GM18907 (cell line): ENCODE measurements at regions not wholly inside any gene's neighbourhood (a gene's known extent, or its start where the extent isn't known, plus 50 kb on each side); places are given as distances from the start of the nearest gene placed in this dataset.

ENCODE experiments used
- ATAC-seq: cut with Tn5 transposase; IDR thresholded peaks from one replicate; pipeline ENCODE4 v1.9.1; 2021; ENCODE audit warnings: mild to moderate bottlenecking, moderate library complexity; ENCODE audit not compliant: unreplicated experiment

DNA sequence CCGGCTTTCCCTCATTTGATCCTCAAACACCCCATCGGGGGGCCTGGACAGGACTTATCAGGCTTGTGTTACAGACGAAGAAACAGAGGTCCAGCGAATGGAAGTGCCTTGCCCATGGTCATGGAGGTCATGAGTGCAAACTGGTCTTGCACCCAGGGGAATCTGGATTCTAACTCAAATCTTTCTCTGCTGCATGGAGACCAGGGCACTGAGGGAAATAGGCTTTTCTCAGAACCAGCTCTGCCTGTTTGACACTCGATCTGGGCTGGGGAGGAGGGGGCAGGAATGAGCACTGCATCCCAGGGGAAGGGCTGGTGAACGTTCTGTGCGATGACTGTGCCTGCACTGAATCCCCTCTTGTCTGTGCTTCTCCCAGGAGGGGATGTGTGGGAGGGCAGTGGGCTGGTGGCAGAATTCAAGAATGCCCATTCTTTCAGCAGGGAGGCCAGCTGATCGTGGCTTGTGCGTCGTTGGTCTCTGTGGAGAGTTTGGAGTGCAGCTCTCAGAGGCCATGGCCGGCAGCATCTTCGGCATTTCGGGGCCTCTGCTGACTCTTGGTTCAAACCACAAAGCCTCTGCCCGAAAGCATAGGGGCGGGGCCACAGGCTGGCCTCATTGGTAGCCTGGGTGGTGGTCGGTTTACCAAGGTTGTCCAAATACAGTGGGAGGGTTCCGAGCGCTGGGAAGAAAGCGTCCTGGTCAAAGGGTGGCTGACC is 171.6 kb downstream of the DDX1 start:
- no peak for ATAC-seq

DNA sequence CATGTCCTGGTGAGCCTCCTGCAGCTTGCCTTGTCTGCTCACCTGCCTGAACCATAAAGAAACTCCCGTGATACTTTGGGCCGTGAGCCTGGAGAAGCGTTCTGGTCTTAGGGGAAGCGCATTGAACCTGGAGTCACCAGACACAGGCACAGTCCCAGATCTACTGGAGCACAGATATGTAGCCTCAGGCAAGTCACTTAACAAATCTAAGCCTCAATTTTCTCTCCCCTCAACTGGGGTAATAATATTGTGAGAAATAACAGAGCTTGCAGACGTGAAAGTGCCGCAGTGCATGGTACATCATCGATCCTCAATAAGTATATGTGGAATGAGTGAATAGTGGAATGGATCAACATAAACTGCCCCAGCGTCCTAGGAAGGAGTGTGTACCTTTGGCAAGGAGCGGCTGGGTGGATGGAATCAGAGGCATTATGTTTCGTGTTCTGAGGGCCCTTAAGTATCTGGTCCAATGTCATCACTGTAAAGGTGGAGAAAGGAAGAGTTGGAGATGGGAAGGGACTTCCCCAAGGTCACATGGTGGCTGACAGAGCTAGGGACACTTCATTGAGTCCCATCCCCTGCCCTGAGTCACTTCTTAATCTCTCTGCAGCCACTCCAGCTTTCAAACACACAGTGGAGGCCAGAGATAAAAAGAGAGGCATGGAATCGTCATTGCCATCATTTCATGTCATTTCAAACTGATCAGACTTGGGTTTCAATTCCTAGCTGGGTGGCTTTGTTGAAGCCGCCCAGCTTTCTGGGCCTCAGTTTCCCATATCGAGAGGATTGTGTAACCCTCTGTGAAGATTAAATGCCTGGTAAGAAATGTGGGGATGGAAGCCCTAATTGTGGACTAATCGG is 172.4 kb downstream of the DDX1 start:
- ATAC-seq, result no peak

DNA sequence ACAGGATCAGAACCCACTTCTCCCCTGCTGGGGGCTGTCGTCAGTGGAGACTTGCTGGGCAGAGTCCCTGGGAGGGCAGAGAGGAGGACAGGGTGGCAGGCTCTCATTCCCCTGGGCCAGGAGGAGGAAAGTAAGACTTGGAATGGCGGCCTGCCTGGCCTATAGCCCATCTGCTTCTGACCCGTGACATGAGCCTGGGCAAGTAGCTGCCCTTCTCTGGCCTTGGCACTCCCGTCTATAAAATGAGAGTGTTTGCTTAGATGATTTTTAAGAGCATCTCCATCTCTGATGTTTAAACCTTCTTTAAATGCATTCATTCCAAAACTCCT is 173.0 kb downstream of the DDX1 start:
- no peak for ATAC-seq

DNA sequence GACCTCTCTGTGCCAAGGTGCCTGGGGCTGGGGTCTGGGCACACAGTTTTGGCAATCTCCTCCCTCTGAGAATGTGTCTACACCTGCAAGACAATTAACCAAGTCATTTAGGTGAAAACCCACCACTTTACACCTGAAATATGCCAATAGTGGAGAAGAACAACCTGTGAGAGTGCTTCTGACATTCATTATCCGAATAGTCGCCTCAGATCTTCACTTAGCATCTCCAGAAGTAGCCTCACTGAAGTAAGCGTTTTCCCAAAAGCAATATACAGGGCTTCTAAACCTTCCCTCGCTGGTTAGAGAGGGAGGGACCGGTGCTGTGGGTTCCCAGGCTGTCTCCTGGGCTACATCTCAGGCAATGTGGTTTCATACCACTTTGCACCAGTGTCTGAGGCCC is 173.5 kb downstream of the DDX1 start:
- ATAC-seq, result no peak

DNA sequence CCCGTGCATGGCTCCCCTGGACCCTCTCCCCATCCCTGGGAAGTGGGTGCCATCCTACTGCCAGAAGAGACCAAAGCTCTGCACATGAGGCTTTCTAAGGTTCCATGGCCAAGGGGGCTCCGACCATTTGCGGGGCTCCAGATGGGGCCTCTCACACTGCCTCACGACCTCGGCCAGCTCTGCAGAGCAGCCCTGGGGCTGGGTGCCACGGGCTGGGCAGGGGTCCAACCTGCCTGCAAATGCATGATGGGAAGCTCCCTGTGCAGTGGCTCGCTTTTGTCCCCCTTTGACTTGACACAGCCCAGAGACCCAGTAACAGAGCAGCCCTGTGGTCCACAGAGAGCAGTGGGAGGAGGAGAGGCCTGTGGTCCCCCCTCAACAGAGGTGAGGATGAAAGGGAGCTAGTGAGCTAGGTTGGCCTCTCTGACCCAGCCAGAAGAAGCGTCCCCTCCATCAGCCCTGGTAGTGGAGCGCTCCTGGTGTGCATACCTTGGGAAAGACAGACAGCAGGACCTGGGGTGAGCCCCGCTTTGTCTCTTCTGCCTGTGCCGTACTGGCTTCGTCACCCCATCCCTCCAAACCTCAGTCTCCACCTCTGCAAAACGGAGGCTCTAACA is 174.1 kb downstream of the DDX1 start:
- ATAC-seq, result no peak

DNA sequence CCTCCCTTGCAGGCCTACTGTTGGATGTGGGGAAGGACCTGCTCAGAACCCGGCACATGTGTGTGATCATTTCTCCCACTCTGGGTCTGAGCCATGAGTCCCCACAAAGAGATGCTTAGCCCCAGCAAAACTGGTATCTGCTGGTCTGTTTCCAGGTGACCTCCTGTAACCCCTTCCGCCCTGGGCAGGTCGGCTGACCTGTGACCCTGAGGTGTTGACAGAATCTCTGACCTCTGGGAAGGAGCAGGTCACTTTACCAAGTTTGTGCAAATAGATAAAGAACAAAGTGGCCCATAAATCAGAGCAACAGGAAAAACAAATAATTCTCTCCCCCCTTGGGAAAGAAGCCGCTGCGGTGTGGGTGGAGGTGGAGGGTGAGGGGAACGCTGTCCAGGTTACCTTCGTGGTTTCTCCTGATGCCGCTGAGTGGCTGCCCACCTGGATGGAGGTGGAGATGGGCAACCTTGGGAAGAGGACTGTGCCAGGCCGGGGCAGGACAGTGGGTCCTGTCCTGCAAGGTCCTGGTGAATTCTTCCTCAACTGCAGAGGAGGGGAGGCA is 174.0 kb upstream of the MYCN start:
- no peak for ATAC-seq

DNA sequence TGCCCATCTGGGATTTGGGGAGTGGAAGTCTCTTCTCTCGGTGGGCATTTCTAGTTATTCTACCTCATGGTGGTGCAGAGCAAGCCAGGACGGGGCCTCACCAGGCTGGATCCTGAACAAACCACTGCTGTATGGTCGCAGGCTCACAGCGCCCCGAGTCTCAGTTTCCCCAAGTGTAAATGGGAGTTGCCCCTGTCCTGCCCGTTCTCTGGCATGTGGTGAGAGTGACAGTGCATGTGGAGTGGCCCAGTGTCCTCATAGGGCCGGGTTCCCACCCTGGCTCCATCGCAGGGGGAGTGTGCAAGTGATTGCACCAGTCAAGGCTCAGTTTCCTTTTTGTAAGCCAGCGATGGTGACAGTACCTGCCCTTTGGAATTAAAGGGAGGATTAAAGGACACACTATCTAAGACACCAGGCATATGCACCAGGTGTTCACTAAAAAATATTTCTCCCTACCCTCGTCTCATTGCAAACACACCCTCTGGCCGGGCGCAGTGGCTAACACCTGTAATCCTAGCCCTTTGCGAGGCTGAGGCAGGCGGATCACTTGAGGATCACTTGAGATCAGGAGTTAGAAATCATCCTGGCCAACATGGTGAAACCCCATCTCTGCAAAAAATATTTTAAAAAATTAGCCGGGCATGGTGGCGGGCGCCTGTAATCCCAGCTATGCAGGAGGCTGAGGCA is 173.3 kb upstream of the MYCN start:
- ATAC-seq, result no peak

DNA sequence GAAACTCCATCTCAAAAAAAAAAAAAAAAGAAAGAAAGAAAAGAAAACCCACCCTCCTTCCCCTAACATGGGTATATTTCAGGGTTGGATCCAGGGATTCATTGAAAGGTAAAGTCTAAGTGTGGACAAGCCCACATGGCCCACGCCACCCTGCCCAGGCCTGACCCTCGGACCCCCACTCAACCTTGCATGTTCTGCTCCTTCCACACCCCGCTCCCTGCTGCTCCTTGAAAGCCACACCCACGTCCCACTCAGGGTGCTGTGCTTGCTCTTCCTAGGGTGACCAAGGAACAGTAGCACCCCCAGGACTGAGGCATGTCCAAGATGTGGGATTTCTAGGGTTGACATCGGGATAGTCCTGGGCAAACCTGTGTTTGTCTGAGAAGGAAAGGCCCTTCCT is 172.7 kb upstream of the MYCN start:
- ATAC-seq, result no peak

DNA sequence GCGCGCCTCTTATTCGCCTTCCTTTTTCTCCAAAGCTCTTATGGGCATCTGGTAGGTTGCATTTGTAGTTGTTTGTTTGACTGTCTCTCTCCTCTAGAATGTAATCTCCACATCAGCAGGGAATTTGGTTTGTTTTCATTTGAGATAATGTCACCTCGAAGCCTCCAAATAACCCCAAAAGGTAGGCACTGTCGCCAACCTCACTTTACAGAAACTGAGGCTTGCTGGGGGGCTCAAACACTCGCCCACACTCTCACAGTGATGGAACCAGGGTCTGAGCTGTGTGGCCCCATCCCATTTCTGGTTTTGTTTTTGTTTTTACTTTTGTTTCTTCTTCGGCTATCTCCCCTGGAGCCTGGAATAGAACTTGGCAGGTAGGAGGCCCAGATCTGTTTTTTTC is 172.2 kb upstream of the MYCN start:
- no peak for ATAC-seq

DNA sequence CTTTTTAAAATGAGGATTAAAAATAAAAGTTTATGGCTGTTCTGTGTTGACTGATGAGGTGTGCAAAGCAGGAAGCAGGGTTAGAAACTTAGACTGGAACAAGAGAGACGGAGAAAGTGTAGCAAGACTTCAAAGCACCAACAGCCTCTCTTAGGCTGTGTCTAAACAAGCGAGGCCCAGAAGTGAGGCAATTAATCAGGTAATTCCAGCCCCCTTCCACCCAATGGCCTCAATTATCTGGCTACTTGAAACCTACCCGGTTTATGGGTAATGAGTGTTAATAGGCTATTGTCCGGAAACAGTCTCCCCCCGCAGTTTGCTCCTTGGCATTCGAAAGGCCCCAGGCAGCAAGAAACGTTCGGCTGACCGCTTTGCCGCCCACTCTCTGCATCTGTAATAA is 171.7 kb upstream of the MYCN start:
- ATAC-seq, result no peak

DNA sequence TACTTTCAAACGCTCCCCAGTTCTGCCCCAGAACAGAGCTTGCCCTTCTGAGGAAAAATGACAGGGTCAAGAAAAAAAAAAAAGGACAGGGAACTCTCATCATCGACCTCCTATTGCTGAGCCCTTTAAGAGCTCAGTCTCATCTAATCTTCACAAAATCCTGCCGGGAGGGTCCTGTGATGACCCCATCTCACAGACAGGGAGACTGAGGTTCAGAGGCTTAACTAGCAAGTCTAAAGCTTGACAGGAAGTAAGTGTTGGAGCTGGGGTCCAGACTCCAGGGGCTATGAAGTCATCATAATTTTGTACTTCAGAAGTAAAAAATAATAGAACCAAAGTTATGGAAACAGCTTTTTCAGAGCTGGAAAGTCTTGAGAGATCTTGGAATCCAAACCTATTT is 171.1 kb upstream of the MYCN start:
- no peak for ATAC-seq

DNA sequence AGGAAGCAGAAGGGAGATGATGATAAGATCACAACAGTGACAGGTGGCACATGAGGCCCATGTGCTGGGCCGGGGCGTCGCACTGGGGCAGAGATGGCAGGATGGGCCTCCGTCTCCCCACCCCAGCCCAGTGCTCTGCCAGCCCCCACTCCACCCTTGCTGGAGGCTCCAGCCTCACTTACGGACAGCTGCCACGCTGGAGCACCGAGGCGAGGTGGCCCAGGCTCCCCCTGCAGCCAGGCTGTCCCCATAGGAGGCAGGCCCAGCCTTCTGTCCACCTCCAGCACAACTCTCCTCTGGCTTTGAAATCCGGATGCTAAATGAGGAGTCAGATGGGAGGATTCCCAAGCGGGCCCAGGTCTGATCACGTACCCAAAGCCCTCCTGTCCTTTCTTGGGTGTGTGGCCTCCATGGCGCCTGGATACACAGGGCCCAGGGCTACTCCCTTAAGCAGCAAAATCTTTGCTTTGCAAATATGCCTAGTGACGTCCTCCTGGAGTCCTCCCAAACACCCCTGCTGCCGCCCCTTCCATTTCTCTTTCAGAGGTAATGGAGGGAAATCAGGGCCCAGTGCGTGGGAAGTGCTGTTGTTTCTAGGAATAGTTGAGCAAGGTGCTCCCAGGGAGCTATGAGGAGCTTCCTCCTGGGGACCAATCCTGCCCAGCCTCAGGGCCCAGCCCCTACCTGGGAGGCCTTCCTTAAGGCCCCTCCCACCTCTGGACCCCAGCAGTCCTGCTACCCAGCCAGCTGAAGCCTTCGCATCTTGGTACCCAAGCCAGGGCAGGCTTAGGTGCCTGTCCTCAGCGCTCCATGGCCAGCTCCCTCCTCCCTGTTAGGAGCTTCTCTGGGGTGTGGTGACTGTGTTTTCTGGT is 170.4 kb upstream of the MYCN start:
- no peak for ATAC-seq

DNA sequence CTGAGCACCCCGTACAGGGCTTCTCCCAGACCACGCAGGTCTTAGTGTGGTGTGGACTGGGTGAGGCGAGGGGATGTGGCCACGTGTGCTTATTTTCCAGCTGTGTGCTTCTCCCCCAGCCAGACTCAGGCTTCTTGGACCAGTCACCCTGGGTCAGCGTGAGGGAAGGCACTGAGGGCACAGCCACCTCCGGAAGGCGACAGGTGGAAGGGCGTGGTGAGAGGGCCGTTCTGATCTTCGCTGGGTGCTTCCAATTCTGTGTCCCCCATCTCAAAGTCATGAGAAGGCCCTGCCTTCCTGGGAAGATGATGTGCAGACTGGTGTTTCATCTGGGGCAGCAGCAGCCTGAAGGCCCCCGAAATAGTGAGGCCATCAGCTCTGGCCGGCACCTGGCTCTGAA is 169.7 kb upstream of the MYCN start:
- ATAC-seq, result no peak

DNA sequence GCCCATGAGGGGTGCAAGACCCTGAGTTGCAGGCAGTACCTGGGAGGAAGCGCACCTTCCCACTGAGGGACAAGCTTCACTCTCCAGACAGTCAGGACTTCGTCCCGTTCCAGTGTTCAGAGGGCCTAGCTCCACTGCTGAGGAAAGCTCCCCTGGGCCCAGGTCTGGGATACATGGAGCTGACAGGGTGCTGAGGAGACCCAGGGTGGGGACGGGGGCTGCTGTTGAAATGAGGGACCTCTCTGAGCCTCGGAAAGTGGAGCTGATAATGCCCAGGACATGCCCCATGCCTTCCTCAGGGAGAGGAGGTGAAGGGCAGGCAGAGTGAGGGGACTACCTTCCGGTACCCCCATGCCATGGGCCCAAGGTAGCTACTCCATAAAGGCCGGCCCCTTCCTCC is 169.2 kb upstream of the MYCN start:
- no peak for ATAC-seq

DNA sequence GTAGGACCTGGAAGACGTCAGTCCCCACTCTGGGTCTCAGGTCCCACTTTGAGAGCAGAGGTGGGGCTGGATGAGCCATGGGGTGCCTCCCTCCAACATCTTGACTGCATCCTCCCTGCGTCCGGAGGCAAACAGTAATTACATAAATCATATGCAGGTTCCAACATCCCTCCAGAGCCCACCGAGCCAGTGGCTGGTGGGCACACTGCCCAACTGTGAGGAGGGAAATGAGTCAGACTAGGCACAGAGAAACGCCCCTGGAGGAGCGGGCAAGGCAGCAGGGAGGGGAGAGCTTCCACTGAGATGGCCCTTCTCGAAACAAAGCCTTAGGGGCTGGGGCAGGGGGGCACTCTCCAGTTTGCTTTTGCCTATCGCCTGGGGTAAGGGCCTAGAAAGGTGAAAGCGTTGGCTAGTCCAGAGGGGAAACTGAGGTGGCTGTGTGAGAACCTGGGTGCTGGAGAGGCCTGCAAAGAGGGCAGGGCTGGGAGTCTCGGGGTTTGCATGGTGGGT is 168.2 kb upstream of the MYCN start:
- no peak for ATAC-seq

DNA sequence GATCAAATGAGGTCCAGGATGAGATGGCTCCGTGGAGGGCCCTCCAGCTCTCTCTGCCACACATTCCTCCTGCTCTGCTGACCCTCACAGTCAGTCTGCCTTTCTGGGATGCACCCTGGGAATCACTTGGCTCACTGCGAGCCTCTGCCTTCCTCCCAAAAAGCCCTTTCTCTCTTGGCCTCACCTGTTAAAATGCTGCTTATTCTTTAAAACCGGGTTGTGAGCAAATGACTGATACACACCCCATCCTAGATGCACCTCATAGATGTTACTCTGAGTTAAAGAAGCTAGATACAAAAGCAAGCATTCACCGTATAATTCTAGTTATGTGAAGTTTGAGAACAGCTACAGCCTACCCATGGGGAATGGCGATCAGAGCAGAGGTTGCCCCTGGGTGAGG is 167.7 kb upstream of the MYCN start:
- no peak for ATAC-seq

DNA sequence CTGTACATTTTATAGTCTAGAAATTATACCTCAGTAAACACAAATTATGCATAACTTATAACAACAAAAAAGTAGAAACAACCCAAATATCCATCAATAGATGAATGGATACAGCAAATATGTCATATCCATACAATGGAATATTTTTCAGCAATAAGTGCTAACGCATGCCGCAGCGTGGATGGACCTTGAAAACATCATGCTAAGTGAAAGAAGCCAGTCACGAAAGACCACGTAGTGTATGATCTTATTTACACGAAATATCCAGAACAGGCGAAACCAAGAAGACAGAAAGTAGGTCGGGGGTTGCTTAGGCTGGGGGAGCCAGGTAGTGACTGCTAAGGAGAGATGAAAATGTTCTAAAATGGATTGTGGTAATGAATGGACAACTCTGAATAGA is 167.1 kb upstream of the MYCN start:
- ATAC-seq, result no peak

DNA sequence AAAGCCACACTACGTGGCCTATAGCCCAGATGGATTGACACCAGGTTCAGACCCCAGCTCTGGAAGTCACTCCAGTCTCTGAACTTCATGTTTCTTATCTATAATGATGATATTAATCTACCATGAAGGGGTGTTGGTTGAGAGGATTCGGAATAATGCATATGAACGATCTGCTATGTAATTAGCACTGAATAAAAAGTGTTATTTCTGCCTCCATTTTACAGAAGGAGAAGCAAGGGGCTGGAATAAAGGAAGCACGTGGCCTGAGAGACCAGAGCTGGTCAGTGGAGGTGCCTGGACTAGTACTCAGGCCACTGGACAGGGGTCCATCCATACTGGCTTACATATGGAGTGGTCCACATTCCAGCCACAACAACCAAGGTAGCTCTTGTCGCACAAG is 166.5 kb upstream of the MYCN start:
- ATAC-seq, result no peak

DNA sequence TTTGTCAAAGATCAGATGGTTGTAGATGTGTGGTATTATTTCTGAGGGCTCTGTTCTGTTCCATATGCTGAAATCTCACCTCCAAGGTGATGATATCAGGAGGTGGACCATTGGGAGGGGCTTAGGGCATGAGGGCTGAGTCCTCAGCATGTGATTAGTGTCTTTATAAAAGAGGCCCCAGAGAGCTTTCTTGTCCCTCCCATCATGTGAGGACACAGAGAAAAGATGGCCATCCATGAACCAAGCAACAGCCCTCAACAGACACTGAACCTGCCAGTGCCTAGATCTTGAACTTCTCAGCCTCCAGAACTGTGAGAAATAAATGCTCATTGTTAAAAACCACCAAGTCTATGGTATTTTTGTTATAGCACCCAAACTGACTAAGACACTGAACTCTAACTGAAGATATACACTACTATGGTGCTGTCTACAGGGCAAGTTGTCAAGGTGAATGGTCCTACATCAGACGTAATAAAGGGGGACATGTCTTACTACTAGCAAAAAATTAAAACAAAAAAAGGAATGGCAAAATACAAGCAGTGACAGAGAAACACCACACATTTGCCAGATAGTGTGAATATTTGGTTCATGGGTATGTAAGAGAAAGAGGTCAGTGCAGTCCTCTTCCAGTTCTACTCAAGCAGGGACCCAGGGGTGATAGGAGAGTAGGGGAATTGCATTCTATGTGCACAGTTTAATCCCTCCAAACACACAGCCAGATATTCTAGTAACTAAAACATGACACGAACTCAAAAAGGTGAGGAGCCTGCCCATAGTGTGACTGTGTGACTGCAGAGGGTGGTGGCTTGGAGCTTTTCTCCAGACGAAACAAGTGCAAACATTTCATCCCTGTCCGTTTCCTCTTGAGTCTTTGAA is 164.4 kb upstream of the MYCN start:
- no peak for ATAC-seq
